ENCODE measurements at regions not wholly inside any gene's neighbourhood (a gene's known extent, or its start where the extent isn't known, plus 50 kb on each side); places are given as distances from the start of the nearest gene placed in this dataset.

- TF ChIP-seq PRDM10 (IDR thresholded peaks at IDR 0.05; ENCODE audit: partially characterized antibody) (no peak), CTCF (IDR thresholded peaks at IDR 0.05 in 2 of 3, conservative IDR thresholded peaks at IDR 0.05 in 1 of 3; ENCODE audit: insufficient read depth in 2 of 3, low read depth in 1 of 3, low read length in 3 of 3) (no peak), PHF8 (IDR thresholded peaks at IDR 0.05; ENCODE audit: borderline replicate concordance, low read length) (no peak), MCM7 (IDR thresholded peaks at IDR 0.05) (no peak), TSHZ1 (CRISPR knock-in tag; IDR thresholded peaks at IDR 0.05) (no peak), MXI1 (IDR thresholded peaks at IDR 0.05; ENCODE audit: low read depth, low read length) (no peak), SMARCB1 (IDR thresholded peaks at IDR 0.05; ENCODE audit: insufficient read length, low read depth) (no peak), CBFB (CRISPR knock-in tag; IDR thresholded peaks at IDR 0.05) (no peak), ZNF274 (IDR thresholded peaks at IDR 0.05; ENCODE audit: borderline replicate concordance, low read depth, low read length) (no peak), MYNN (IDR thresholded peaks at IDR 0.05) (no peak), MYNN (CRISPR knock-in tag; IDR thresholded peaks at IDR 0.05) (no peak), TCF7 (IDR thresholded peaks at IDR 0.05; ENCODE audit: borderline replicate concordance) (no peak), BRF2 (IDR thresholded peaks at IDR 0.05; ENCODE audit: borderline replicate concordance, insufficient read depth, insufficient read length) (no peak), NFXL1 (CRISPR knock-in tag; IDR thresholded peaks at IDR 0.05) (no peak)
Measured at GRCh38 chr1:232276651-232277050, 353.3 kb downstream of the SIPA1L2 start.

Data from K562 (cell line).